UCSD-AML1 (cell line): ENCODE measurements at regions not wholly inside any gene's neighbourhood (a gene's known extent, or its start where the extent isn't known, plus 50 kb on each side); places are given as distances from the start of the nearest gene placed in this dataset.
"Not testable (repeated sequence)": the region's sequence is repeated elsewhere in the genome, so short reads cannot be mapped to it uniquely, and the experiment has no call there.

Experiments used
- DNase-seq: peaks from one replicate; lab custom pipeline; 2025; ENCODE audit not compliant: unreplicated experiment; lab: John Stamatoyannopoulos, UW

DNA sequence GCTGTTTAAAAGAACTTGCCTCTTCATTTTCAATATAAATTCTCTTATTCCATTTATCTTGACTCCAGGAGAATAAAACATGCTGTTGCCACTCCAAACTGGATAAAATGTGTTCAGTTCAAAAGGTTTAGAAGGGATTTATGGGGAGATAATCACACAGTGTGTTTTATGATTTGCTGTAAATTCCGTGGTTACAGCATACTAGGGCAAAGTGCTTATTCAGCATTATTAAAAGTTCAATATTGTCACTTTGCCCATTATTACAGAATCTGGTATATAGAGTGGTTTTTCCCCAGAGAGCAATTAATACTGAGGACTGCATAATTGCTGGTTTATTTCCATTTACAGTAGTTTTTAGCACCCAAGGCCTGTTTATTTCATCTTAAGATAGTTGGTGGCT, 780.9 kb upstream of the RAG2 start:
- no peak for DNase-seq

DNA sequence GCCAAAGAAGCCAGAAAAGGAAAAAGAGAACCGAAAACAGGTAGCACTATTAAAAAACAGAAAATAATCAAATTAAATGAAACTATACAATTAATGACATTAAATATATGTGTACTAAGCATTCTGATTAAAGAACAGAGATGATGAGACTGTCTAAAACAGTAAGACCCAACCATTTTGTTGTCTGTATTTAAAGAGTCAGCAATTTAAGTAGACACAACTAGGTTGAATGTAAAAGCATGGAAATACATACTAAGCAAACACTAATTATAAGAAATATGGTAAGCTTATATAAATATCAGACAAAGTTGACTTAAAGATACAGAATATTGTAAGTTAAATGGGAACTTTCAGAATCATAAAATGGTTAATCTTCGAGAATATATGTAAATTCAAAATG, 774.6 kb upstream of the RAG2 start:
- DNase-seq: no peak

DNA sequence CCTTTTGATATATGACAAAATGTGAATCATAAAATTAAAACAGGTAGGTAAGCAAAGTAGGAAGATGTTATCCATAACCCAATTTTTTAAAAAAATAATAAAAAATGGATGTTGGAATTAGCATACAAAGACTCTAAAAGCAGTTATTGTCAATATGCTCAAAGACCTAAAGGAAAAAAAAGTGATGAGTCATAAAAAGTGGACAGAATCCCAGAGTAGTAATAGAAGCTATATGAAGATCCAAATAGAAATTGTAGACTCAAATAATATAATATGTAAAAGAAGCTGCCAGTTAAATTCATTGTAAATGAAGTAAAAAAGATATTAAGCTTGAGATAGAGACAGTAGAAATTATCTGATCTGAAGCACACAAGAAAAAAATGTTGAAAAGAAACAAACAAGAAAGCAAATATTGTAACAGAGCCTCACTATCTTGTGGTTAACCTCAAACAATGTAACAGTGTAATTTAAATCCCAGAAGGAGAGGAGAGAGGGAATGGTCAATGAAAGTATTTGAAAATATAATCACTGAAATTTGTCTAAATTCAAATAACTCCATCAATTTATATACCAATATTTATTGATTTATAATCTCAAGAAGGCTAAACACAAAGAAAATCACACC, 773.4 kb upstream of the RAG2 start:
- DNase-seq: no peak

DNA sequence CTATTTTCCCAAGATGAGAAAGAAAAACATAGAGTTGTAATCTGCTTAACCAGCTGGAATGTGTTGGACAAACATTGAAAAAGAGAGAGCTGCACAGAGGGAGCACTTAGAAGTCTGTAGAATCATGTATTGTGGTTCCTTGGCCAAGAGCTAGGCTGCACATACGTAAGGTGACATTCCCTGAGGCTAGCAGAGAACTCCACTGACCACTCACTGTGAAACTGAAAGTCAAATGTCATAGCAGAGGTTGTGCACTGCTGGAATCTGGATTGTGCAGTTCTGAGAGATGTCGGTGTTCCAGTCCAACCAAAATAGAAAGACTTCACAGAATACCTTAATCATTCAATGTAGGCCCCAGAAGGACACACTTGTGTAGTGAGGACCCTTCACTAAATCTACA, 772.8 kb upstream of the RAG2 start:
- no peak for DNase-seq

DNA sequence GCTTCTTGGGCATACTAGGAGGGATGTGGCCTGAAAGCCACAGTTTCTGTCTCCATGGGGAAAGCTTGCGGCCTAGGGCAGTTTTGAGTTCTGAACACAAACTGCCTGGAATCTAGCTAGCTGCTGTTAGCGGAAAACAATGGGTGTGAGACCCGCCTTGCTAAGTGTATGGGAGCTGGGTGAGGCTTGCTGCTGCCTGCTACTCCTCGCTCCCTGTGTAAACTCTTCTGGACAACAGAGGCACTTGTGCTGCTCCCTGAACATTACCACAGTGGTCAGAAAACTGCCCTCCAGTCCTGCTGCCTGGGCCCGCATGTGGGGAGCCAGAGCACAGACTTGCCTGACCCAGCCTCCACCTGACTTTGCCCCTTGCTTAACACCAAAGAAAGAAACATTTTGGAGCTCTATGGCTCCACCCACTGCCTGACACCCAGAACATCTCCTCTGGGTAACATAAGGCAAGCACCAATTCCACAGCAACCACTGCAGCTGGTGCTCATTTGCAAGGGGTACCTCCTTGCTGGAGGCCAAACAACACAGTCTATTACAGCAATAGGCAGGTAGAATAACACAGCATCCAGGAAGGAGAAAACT, 766.3 kb upstream of the RAG2 start:
- DNase-seq: no peak

DNA sequence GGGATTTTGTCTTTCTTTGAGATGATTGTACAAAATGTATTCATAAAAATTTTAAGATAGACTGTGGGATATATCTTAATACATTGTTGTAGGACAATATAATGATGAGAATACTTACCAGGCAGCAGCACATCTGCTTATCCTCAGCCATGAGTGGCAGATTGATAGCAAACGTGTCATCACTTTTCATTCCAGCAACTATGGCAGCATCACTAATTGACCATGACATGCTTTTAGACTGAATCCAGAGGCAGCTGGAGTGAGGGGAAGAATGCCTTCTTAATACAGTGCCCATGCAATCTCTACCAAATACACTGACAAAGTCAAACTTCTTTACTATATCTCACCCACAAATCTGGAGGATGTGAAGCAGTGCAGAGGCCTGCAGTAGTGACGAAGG, 755.2 kb upstream of the RAG2 start:
- DNase-seq: no peak

DNA sequence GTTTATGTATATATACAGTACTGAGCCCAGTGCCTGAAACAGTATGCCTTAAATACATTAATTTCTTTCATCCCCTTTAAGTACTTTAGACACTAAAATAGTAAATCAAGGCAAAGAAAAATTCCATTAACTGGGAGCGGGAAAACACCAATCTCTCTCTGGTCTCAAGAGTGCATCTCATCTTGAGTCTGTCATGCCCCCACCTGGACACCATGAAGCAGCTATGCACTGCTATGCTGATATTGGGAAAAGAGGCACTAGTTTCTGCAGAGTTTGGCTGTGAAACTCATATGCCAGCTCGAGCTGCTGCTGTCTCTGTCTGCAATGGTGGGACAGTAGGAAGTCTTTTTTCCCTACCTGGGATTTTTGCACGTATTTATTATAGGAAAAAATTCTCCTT, 754.4 kb upstream of the RAG2 start:
- DNase-seq: no peak

DNA sequence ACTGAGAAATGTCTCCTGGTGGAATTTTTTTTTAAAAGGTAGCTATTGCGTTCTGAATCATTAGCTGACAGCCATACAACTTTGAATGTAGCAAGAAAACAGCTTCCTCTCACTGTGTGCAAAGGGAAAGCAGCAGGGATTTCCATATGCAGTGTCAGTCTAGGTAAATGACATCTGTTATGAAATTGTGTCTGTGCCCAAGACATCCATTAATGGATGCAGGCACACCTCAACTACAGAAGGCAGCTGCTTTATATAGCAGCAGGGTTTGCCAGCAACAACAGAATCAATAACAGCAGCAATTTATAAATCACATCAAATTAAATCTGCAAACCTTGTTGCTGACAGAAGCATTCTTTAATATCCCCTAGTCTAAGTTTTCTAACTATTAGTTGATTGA, 745.3 kb upstream of the RAG2 start:
- no peak for DNase-seq

DNA sequence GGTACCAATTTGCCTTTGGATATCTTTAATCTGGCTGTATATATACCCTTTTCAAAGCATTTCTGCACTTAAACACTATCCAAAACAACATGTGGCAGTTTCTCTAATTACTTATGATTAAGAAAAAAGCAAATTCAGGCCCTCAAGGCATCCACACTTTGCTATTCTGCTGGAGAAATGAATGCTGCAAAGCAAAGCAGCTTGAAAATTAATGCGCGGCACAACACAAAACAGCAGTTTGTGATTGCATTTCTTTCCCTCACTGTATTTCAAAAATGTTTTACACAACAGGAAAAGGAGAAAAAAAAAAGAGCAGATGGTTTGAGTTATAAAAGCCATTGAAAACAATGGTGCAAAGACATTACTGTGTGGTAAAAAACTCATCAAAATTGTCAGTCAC, 738.4 kb upstream of the RAG2 start:
- DNase-seq: no peak

DNA sequence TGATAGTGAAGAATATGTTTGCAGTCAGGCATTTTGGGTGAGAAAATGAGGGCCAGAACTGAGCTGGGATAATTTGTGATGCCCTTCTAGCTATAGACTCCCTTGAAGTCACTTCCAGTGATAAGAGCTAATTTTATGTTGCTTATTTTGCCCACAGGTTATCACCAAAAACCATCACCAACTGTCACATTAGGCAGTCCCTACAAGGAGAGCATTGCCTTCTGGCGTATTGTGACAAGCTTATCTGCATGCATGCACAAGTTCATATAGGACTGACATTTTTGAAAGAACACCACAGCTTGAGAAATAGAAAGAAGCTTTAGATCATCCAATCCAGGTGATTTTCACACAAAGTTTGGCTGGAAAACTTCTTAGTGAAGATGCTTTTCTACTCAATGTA, 735.3 kb upstream of the RAG2 start:
- no peak for DNase-seq

DNA sequence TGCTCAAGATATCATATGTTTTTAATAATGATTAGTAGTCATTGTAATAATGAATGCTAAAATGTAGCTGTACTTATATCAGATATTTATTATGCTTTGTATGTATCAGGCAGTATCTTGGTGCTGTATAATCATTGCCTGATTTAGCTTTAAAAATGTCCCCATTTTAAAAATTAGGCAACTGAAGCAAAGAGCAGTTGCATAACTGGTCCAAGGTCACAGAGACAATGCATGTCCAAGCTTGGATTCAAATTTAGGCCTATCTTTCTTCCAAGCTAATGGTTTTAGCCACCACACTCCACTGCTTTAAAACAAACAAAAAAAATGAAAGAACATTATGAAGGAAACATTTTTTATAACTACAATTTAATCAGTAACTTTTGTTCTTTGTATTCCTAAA, 725.8 kb upstream of the RAG2 start:
- no peak for DNase-seq

DNA sequence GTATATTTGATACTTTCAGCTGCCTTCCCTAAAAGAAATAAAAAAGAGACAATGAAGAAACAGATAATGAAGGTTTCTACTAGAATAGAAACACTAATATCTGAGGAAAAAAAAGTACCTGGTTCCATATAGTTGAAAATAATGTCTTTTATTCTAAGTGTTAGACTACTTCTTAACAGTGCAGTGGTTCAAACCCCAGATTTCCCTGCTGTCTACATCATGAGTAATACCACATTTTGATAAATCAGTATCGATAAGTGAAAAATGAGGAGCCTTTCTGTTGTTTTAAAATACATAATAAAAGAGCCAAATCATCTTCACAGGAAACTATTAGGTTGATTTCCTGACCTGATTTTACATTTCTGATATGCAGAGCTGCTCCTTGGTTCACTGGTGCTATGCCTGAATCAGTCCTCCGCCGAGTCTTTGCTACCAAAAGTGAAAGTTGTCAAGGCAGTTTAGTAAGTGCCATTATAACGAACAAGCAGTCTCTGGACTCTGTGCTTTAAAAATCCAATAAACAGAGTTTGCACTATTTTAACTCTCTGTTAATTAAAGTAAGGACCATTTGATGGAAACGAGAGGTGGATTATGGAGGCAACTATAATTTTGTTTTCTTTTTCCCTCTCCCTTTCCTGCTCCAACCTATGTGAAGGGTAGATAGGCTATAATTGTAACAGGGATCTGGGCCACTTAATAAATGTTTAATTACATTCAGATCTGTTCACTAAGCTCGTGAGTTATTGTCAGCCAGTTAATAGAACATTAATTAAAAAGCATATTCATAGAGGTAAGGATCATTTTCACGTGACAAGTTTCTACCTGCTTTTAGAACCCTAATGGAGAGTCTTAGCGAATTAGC, 724.5 kb upstream of the RAG2 start:
- no peak for DNase-seq

DNA sequence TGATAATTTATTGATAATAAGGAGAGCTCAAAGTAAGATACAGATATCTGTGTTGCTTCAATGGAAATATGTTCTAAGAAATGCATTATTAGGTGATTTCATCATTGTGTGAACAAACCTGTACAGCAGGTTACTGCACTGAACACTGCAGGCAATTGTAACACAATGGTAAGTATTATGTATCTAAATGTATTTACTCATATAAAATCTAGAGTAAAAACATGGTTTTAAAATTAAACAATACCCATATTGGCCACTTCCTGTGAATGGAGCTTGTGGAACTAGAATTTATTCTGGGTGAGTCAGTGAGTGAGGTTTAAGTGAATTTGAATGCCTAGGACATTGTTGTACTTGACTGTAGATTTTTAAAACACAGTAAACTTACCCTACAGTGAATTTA, 722.9 kb upstream of the RAG2 start:
- no peak for DNase-seq

DNA sequence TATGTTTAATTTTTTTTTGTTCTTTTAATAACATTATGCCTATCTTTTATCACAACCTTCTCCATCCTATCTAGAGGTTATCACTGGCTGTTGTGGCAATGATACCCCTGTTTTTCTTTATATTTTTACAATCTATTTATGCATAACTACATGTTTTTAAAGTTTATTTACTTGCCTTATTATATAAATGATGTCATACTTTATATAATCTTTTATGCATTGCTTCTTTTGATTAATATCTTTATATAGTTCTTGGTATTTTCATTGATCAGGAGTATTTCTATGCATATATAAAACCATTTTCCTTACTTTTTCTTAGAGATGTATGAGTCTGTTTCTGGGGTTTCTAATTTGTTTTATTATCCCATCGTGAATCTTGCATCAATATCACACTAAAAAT, 719.8 kb upstream of the RAG2 start:
- DNase-seq: no peak

DNA sequence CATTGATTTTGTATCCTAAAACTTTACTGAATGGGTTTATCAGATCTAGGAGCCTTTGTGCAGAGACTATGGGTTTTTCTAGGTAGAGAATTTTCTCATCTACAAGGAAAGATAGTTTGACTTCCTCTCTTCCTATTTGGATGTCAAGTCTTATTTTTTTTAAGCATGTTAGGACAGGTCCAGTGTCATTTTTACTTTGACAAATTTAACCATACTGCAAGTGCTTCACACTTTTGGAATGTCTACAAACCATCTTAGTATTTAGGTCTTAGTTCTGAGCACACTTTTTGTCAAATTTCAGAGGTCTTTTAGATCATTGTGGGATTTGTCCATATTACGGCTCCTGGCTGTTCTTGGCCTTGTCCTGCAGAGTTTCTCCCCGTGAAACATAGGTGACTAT, 715.2 kb upstream of the RAG2 start:
- DNase-seq: no peak

DNA sequence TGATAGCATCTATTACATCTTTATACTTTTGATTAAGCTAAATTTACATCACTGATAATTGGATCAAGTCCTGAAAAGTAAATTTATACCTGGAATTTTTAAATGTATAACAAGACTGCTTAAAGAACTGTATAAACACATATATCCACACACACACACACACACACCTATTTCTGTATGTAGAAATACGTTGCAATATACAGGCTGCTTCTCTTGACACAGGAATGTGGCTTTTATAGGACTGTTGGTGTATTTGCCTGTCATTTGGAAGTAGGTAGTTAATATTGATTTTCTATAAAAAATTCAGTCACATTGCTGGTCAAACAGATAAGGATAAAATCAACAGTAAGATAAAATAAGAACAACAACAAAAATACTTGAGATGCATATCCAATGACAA, 708.5 kb upstream of the RAG2 start:
- no peak for DNase-seq

DNA sequence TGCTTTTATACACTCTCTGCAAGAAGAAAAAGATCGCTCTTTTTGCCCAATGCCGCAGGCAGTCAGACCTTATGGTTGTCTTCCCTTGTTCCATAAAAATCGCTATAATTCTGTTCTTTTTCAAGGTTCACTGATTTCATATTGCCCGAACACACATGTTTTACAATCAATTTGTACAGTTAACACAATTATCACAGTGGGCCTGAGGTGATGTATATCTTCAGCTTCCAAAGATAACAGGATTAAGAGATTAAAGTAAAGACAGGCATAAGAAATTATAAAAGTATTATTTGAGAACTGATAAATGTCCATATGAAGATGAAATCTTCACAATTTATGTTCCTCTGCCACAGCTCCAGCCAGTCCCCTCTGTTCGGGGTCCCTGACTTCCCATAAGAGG, 703.4 kb upstream of the RAG2 start:
- DNase-seq: not testable (repeated sequence)

DNA sequence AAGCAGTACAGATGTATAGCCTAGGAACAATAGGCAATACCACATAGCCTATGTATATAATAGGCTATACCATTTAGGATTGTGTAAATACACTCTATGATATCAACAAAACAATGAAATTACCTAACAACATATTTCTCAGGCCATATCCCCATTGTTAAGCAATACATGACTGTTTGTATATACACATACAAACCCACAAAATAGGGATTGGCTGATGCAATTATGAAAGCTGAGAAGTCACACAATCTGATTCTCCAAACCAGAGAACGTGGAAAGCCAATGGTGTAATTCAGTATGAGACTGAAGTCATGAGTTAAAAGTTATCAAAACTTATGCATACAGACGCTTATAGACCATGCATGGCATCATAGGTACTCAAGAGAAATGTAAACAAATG, 700.1 kb upstream of the RAG2 start:
- DNase-seq: no peak

DNA sequence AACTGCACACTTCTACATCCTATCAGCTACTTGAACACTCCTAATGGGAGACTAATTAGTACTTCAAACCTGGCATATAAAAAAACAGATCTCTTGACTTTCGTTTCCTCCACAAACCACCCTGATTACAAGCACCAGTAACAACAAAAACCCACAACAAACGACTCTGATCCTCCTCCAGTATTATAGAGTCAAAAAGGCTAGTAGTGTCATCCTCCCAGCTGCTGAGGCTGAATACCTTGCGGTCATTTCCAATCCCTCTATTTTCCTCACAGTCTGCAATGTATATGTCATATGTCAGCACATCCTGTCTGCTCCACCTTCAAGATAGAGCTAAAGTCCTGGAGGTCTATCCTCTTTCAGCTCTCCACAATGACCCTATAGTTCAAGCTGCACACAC, 688.9 kb upstream of the RAG2 start:
- DNase-seq: no peak

DNA sequence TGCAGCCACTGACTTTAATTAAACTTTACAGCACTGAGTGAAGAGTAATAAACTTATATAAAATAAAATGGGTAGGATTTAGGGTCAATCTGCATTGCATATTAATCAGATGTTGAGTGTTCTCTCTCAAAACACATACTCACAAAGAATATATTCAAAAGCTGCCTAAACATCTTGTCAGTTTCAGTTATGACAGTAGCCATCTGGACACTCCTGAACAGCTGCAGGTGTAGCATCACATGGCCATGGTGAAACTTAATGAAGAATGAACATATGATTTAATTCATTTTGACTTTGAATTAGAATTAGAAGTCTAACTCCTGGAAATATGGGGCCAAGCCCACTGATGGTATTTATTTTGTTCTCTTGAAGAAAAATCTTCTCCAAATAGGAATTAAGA, 684.3 kb upstream of the RAG2 start:
- no peak for DNase-seq

DNA sequence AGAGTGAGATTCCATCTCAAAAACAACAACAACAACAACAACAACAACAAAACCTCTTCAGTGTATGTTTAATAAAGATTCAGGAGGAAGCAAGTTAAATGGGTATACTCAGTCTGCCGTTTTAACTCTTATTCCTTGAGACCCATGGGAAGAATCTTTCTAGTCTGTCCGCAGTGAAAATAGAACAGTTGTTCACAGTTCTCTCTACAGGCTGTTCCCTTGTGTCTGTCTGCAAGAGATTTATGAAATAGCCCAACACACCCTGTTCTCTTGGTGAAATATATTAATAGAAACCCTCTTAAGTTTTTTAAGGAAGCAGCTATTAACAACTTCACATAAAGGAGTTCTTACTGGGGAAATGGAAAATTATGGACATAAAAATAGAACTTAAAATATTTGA, 682.2 kb upstream of the RAG2 start:
- no peak for DNase-seq

DNA sequence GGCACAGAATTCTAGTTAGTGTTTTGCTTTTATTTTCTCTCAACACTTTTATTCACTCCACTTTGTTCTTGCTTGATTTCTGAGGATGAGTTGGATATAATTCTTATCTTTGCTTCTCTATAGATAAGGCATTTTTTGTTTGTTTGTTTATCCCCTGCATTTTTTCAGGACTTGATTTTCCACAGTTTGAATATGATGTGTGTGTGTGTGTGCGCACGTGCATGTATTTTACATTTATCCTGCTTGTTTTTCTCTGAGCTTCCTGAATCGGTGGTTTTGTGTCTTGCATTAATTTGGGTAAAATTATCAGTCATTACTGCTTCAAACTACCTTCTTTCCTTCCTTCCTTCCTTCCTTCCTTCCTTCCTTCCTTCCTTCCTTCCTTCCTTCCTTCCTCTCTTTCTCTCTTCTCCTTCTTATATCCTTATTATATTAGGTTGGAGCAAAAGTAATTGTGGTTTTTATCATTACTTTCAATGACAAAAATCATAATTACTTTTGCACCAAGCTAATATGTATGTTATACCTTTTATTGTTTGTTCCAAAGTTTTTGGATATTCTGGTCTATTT, 679.9 kb upstream of the RAG2 start:
- DNase-seq: no peak
